T1000 (cell line): ENCODE measurements at regions not wholly inside any gene's neighbourhood (a gene's known extent, or its start where the extent isn't known, plus 50 kb on each side); places are given as distances from the start of the nearest gene placed in this dataset.
A peak's percentile ranks its signal among the peaks of the same experiment; 100 is the strongest.

Experiments used
- DNase-seq: peaks from one replicate; lab custom pipeline; 2025; ENCODE audit warnings: mixed read lengths; lab: John Stamatoyannopoulos, UW

GRCh38 chr21:28235169-28235895 is 757.3 kb downstream of the LTN1 start:
- DNase-seq, result no peak

- DNase-seq, result no peak
Measured at GRCh38 chr21:28234326-28234725, 758.4 kb downstream of the LTN1 start.

- DNase-seq, result no peak
Measured at GRCh38 chr21:28233536-28234220, 759.0 kb downstream of the LTN1 start.

DNA sequence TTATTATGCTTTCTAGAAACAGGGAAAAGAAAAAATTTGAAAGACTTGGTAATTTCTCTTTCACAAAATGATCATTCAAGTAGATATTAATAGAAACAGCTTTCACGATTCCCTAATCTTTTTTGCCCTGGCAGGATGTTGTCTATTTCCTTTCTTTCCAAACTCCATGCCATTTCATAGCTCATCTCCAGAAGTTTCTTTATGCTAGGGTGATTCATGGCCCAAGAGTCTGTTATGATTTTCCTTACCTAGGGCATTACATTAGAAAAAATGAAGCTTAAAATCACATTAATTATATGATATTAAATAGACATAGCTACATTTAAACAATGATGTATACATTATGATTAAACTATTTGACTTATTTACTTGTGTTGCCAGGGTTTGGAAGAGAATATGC is 762.1 kb downstream of the LTN1 start:
- no peak for DNase-seq

GRCh38 chr21:28229814-28230213 is 762.9 kb downstream of the LTN1 start:
- DNase-seq, result no peak

DNA sequence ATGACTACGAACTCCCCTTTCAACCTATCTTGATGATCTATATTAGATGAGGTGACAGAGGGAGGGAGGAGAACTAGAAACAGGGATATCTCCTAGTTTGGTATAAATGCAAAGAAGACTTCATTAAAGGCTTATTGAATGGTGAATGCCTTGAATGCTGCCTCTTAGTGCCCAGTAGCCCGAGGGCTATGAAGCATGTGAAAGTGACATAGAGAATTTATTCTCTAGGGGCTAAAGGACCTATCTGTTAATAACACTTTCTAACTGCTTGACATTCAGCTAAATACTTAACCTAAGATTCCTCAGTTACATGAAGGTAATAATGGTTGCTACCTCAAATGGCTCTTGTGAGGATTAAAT is 764.1 kb downstream of the LTN1 start:
- no peak for DNase-seq

- DNase-seq, result no peak
Measured at GRCh38 chr21:28227881-28228635, 764.6 kb downstream of the LTN1 start.

- no peak for DNase-seq
Measured at GRCh38 chr21:28226563-28226962, 766.1 kb downstream of the LTN1 start.

- no peak for DNase-seq
Measured at GRCh38 chr21:28224191-28224726, 768.4 kb downstream of the LTN1 start.

GRCh38 chr21:28221984-28222383 is 770.7 kb downstream of the LTN1 start:
- no peak for DNase-seq

DNA sequence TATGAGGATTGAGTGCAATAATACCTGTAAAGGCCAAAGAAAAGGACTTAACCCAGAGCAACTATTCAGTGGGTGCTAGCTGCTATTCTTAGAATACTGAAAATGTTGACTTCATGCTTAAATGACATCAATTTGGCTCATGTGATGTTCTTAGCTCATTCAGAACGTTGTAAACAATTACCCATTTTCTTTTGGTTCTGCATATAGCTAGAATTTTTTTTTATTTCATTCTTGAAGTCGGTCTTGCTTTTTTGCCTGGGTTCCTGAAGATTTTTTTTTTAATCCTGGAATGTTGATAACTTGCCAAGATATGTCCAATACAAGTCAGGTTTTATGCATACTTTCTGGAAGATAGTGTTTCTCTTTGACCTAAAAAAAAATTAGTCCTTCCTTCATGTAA is 772.0 kb downstream of the LTN1 start:
- DNase-seq, result no peak

DNA sequence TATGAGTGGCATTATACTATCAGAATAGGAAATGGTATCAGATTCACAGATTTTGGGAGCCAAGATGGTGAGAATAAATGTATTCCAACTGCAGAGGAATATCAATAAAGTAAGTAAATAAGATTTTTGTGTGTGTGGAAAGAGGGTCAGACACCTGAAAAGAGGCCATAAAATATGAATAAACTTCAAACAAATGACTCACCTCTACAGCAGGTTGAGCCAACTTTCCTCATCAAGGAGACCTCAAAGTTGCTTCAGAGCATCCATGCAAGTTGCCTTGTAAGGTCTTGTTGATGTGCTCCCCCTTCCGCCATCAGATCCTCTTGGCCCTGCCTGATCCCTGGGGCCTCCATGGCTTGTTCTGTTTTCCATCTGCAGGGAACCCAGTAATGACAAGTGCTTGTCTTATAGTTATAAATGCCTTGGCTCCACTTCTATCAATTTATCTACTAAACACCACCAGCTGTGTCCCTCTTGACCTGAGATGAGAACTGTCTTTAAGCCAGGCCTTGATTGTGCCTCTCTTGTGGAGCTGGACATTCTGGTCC is 775.6 kb downstream of the LTN1 start:
- no peak for DNase-seq

GRCh38 chr21:28215214-28215954 is 777.3 kb downstream of the LTN1 start:
- peak; percentile 38 for DNase-seq

DNA sequence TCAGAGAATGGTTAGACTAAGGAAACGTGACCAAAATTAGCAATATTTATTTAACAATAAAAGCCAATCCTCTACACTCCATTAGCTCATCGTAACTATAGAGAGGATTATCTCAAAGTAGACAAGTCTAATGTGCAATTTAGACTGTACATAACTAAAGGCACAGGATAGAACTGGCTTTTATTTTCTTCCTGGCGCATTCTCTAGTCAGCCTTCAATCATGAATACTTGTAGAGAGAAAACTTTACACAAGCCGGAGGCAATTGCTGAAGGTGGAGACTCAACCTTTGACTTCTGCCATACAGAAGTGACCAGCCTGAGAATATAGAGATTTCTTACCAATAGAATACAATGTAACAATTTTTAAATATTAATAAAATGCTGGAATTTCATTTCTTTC is 777.9 kb downstream of the LTN1 start:
- no peak for DNase-seq

- DNase-seq, result no peak
Measured at GRCh38 chr21:28213261-28213660, 779.4 kb downstream of the LTN1 start.

- DNase-seq, result no peak
Measured at GRCh38 chr21:28212061-28212460, 780.6 kb downstream of the LTN1 start.

DNA sequence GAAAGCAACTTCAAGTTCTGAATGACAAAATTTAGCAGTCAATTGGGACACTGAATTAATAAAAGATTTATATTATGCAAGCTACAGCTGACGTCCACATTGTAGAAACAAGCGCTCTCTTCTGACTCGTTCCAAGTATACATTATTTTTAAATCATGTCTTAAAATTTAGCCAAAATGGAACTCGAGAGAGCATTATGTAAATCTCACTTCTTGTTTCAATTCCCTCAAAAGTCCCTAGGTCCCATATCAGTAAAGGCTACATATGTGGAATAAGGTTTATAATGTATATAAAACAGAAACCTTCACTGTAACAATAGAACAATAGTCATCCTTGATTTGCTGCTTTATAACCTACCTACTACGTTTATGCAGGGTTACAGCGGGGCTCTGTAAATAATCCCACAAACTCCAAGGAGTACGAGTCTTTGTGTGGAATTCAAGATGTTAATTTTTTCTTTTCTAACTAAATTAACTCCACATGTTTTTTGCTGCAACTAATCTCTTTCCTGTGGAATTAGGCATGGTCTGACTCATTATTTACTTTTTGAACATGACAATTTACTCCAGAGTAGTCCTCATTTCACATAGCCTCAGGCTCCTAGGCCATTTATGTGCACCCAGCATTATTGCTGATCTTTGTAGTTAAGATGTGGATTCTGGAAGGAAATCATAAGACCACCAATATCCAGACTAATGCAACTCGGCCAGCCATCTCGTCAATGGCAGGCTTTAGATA is 785.1 kb downstream of the LTN1 start:
- DNase-seq, result peak; percentile 16

GRCh38 chr21:28200726-28201125 is 792.0 kb downstream of the LTN1 start:
- DNase-seq, result no peak

DNA sequence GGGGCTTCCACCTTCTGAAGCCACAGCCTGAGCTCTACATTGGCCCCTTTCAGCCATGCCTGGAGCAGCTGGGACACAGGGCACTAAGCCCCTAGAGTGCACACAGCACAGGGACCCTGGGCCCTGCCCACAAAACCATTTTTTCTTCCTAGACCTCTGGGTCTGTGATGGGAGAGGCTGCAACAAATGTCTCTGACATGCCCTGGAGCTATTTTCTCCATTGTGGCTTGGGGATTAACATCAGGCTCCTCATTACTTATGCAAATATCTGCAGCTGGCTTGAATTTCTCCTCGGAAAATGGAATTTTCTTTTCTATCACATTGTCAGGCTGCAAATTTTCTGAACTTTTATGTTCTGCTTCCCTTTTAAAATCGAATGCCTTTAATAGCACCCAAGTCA is 795.7 kb downstream of the LTN1 start:
- no peak for DNase-seq

- no peak for DNase-seq
Measured at GRCh38 chr21:28193189-28193588, 799.5 kb downstream of the LTN1 start.

DNA sequence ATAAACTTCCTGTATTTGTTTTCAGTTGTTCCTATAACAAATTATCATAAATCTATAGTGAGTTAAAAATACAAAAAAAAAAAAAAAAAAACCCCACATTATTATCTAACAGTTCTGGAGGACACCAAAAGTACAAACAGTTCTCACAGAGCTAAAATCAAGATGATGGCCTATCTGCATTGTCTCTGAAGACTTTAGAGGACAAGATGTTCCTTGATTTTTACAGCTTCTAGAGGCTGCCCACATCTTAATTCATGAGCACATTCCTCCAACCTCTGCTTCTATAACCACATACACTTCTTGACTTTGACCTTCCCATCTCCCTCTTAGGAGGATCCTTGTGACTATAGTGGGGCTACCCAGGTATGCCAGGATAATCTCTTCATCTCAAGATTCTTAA is 806.1 kb downstream of the LTN1 start:
- DNase-seq, result no peak
